GM23248 (cell line): ENCODE measurements at regions not wholly inside any gene's neighbourhood (a gene's known extent, or its start where the extent isn't known, plus 50 kb on each side); places are given as distances from the start of the nearest gene placed in this dataset.

Experiments
- EZH2 ChIP-seq: fragments of 200-600 bp; sonication (generic); IDR thresholded peaks from 2 replicates; pipeline ENCODE4 v1.6.1; 2018; ENCODE audit warnings: antibody characterized with exemption, mild to moderate bottlenecking; ENCODE audit not compliant: insufficient read depth, poor library complexity, severe bottlenecking
- EZH2phosphoT487 ChIP-seq: fragments of 200-600 bp; sonication (generic); IDR thresholded peaks from 2 replicates; pipeline ENCODE4 v1.6.1; 2018; ENCODE audit warnings: antibody characterized with exemption, moderate library complexity, mild to moderate bottlenecking, low read depth; ENCODE audit not compliant: insufficient read depth

GRCh38 chr20:58106143-58106750 is 122.2 kb downstream of the ANKRD60 start:
- TF ChIP-seq EZH2: no peak
- no peak for TF ChIP-seq EZH2phosphoT487
